ENCODE measurements at regions not wholly inside any gene's neighbourhood (a gene's known extent, or its start where the extent isn't known, plus 50 kb on each side); places are given as distances from the start of the nearest gene placed in this dataset.

- Histone ChIP-seq H3K27ac (ENCODE audit: extremely low read depth, low read depth, low read length) (no peak overlapping the region), H3K4me3 (ENCODE audit: low read depth, low read length) (no peak overlapping the region), H3K36me3 (ENCODE audit: control insufficient read depth in 2 of 2, insufficient read depth in 1 of 2, low read length in 2 of 2) (no peaks in the 10 kb centered on the region), H3K9me3 (ENCODE audit: control insufficient read depth, insufficient read depth, low read depth, low read length) (no peaks in the 10 kb centered on the region), H3K4me1 (ENCODE audit: control insufficient read depth, insufficient read depth, low read length) (no peaks in the 10 kb centered on the region)
- TF ChIP-seq ZNF223 (tag by site-specific recombination; IDR thresholded peaks at IDR 0.05) (no peak), KLF17 (tag by site-specific recombination; IDR thresholded peaks at IDR 0.05) (no peak), ZNF114 (tag by site-specific recombination; IDR thresholded peaks at IDR 0.05) (no peak), ZNF248 (tag by site-specific recombination; IDR thresholded peaks at IDR 0.05) (no peak), GLIS2 (tag by site-specific recombination; IDR thresholded peaks at IDR 0.05) (no peak), ZNF292 (tag by site-specific recombination; IDR thresholded peaks at IDR 0.05; ENCODE audit: borderline replicate concordance, low read depth) (no peak)
- TF ChIP-seq, protein P1, sequence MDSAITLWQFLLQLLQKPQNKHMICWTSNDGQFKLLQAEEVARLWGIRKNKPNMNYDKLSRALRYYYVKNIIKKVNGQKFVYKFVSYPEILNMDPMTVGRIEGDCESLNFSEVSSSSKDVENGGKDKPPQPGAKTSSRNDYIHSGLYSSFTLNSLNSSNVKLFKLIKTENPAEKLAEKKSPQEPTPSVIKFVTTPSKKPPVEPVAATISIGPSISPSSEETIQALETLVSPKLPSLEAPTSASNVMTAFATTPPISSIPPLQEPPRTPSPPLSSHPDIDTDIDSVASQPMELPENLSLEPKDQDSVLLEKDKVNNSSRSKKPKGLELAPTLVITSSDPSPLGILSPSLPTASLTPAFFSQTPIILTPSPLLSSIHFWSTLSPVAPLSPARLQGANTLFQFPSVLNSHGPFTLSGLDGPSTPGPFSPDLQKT (IDR thresholded peaks at IDR 0.05; ENCODE audit: borderline replicate concordance, low read depth, low read length): no peak
- POLR2A ChIA-PET: no interaction called here
- CTCF ChIA-PET: interaction anchor here (1.5 to 3.8 kb wide), 3 partner anchors 11 to 284 kb away, joined by 6 to 23 read pairs (median 11); no protein-coding TSS in a partner anchor
Observed at GRCh38 chr18:8980918-8981317, 121.6 kb upstream of the NDUFV2 start.

DNA sequence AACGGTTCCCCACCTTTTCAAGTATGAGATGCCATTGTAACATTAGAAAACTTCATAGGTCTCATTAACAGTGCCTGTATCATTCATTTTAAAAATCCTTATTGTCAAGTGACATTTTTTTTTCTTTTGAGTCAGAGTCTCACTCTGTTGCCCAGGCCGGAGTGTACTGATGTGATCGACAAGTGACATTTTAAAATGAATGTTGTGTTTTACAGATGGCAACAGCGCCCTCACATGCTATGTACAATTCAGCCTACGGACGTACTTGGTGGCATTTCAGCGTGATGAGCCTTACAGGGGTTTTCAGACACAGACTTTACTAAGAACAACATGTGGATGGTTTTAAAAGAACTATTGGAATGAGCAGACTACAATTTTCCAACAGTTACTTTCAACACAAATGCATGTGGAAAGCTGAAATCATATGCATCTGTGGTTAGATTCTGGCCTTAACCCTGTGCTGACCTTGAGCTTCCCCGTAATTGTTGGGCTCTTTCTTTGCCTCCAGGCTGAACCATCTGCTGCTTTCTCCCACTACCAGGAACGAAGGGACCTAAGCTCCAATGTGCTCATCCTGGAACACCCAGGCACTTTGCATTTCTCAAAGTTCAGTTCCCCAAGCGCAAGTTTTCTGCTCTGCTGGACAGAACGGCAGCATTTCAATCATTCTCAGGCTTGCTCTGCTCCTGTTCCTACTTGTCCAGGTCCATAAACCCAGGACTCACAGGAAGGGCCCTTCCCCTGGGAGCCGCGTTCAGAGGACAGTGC lies 119.9 kb upstream of the NDUFV2 start:
- CTCF ChIA-PET: interaction anchor here (0.6 to 4.1 kb wide), 24 partner anchors 9 to 532 kb away, joined by 3 to 38 read pairs (median 4); no protein-coding TSS in a partner anchor
- no peaks in the 10 kb centered on the region for H3K36me3 ChIP-seq (ENCODE audit: control insufficient read depth in 2 of 2, insufficient read depth in 1 of 2, low read length in 2 of 2)
- H3K27ac ChIP-seq (ENCODE audit: extremely low read depth, low read depth, low read length): no peak overlapping the region
- POLR2A ChIA-PET: no interaction called here
- TF ChIP-seq ZNF114 (tag by site-specific recombination; IDR thresholded peaks at IDR 0.05) (no peak), ZNF596 (tag by site-specific recombination; IDR thresholded peaks at IDR 0.05) (no peak), ZNF184 (tag by site-specific recombination; IDR thresholded peaks at IDR 0.05) (no peak), ZNF521 (tag by site-specific recombination; IDR thresholded peaks at IDR 0.05) (no peak), ZNF654 (tag by site-specific recombination; IDR thresholded peaks at IDR 0.05; ENCODE audit: low read depth) (peak; percentile 43), ZNF664 (tag by site-specific recombination; IDR thresholded peaks at IDR 0.05) (no peak), ZNF449 (tag by site-specific recombination; IDR thresholded peaks at IDR 0.05) (no peak), ZNF48 (tag by site-specific recombination; IDR thresholded peaks at IDR 0.05) (no peak), ZNF223 (tag by site-specific recombination; IDR thresholded peaks at IDR 0.05) (0 out of 2 replicates have a peak, but pooled peaks have one; percentile 10), ZNF121 (tag by site-specific recombination; IDR thresholded peaks at IDR 0.05) (peak; percentile 62; the same call in 1 of the 2 replicates), ZNF555 (tag by site-specific recombination; conservative IDR thresholded peaks at IDR 0.05) (no peak), ZBTB49 (tag by site-specific recombination; IDR thresholded peaks at IDR 0.05; ENCODE audit: low read depth) (no peak), SCRT1 (tag by site-specific recombination; IDR thresholded peaks at IDR 0.05; ENCODE audit: borderline replicate concordance) (peak; percentile 70; the same call in 1 of the 2 replicates), ZNF404 (tag by site-specific recombination; IDR thresholded peaks at IDR 0.05) (no peak)
- TF ChIP-seq, protein P2, sequence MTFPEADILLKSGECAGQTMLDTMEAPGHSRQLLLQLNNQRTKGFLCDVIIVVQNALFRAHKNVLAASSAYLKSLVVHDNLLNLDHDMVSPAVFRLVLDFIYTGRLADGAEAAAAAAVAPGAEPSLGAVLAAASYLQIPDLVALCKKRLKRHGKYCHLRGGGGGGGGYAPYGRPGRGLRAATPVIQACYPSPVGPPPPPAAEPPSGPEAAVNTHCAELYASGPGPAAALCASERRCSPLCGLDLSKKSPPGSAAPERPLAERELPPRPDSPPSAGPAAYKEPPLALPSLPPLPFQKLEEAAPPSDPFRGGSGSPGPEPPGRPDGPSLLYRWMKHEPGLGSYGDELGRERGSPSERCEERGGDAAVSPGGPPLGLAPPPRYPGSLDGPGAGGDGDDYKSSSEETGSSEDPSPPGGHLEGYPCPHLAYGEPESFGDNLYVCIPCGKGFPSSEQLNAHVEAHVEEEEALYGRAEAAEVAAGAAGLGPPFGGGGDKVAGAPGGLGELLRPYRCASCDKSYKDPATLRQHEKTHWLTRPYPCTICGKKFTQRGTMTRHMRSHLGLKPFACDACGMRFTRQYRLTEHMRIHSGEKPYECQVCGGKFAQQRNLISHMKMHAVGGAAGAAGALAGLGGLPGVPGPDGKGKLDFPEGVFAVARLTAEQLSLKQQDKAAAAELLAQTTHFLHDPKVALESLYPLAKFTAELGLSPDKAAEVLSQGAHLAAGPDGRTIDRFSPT (tag by site-specific recombination; IDR thresholded peaks at IDR 0.05): no peak
- TF ChIP-seq, protein P3, sequence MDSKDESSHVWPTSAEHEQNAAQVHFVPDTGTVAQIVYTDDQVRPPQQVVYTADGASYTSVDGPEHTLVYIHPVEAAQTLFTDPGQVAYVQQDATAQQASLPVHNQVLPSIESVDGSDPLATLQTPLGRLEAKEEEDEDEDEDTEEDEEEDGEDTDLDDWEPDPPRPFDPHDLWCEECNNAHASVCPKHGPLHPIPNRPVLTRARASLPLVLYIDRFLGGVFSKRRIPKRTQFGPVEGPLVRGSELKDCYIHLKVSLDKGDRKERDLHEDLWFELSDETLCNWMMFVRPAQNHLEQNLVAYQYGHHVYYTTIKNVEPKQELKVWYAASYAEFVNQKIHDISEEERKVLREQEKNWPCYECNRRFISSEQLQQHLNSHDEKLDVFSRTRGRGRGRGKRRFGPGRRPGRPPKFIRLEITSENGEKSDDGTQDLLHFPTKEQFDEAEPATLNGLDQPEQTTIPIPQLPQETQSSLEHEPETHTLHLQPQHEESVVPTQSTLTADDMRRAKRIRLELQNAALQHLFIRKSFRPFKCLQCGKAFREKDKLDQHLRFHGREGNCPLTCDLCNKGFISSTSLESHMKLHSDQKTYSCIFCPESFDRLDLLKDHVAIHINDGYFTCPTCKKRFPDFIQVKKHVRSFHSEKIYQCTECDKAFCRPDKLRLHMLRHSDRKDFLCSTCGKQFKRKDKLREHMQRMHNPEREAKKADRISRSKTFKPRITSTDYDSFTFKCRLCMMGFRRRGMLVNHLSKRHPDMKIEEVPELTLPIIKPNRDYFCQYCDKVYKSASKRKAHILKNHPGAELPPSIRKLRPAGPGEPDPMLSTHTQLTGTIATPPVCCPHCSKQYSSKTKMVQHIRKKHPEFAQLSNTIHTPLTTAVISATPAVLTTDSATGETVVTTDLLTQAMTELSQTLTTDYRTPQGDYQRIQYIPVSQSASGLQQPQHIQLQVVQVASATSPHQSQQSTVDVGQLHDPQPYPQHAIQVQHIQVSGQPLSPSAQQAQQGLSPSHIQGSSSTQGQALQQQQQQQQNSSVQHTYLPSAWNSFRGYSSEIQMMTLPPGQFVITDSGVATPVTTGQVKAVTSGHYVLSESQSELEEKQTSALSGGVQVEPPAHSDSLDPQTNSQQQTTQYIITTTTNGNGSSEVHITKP (tag by site-specific recombination; IDR thresholded peaks at IDR 0.05): peak; percentile 93
- H3K9me3 ChIP-seq (ENCODE audit: control insufficient read depth, insufficient read depth, low read depth, low read length): no peaks in the 10 kb centered on the region
- H3K4me3 ChIP-seq (ENCODE audit: low read depth, low read length): no peak overlapping the region
- H3K4me1 ChIP-seq (ENCODE audit: control insufficient read depth, insufficient read depth, low read length): no peaks in the 10 kb centered on the region
